SIG-M5 treated with dmso at 0.1 percent for 504 hours (cell line): ENCODE measurements at regions not wholly inside any gene's neighbourhood (a gene's known extent, or its start where the extent isn't known, plus 50 kb on each side); places are given as distances from the start of the nearest gene placed in this dataset.
"Not testable (repeated sequence)": the region's sequence is repeated elsewhere in the genome, so short reads cannot be mapped to it uniquely, and the experiment has no call there.

Experiments used
- DNase-seq: peaks from one replicate; lab custom pipeline; 2025; ENCODE audit not compliant: unreplicated experiment; lab: John Stamatoyannopoulos, UW

GRCh38 chr1:26626994-26627393 is 68.8 kb upstream of the ARID1A start:
- DNase-seq = no peak

GRCh38 chr1:26627954-26628353 is 67.9 kb upstream of the ARID1A start:
- peak; percentile 93 for DNase-seq

- DNase-seq = no peak
Observed at GRCh38 chr1:26630634-26631033, 65.2 kb upstream of the ARID1A start.

- not testable (repeated sequence) for DNase-seq
Observed at GRCh38 chr1:26635800-26636199, 60.0 kb upstream of the ARID1A start.

- no peak for DNase-seq
Observed at GRCh38 chr1:26645734-26646133, 50.1 kb upstream of the ARID1A start.
